ENCODE measurements at regions not wholly inside any gene's neighbourhood (a gene's known extent, or its start where the extent isn't known, plus 50 kb on each side); places are given as distances from the start of the nearest gene placed in this dataset.
"Not testable (repeated sequence)": the region's sequence is repeated elsewhere in the genome, so short reads cannot be mapped to it uniquely, and the experiment has no call there.

- in situ Hi-C loops (cut with HindIII; ENCODE audit: low pct_ligation_motif_present, low pct_unique_long_range_greater_than_20kb, low sequenced_read_pairs): no loop called here
- no peak for DNase-seq
Observed at GRCh38 chr4:175033162-175033561, 115.0 kb downstream of the ADAM29 start.

- DNase-seq: no peak
- in situ Hi-C loops (cut with HindIII; ENCODE audit: low pct_ligation_motif_present, low pct_unique_long_range_greater_than_20kb, low sequenced_read_pairs): no loop called here
Observed at GRCh38 chr4:175034007-175034406, 115.8 kb downstream of the ADAM29 start.

GRCh38 chr4:175034986-175035705 lies 117.0 kb downstream of the ADAM29 start:
- no peak for DNase-seq
- in situ Hi-C loops (cut with HindIII; ENCODE audit: low pct_ligation_motif_present, low pct_unique_long_range_greater_than_20kb, low sequenced_read_pairs): no loop called here

GRCh38 chr4:175035905-175036304 lies 117.7 kb downstream of the ADAM29 start:
- in situ Hi-C loops (cut with HindIII; ENCODE audit: low pct_ligation_motif_present, low pct_unique_long_range_greater_than_20kb, low sequenced_read_pairs): no loop called here
- DNase-seq: peak; percentile 36

- in situ Hi-C loops (cut with HindIII; ENCODE audit: low pct_ligation_motif_present, low pct_unique_long_range_greater_than_20kb, low sequenced_read_pairs): no loop called here
Observed at GRCh38 chr4:175048111-175048784, 130.1 kb downstream of the ADAM29 start.

GRCh38 chr4:175048906-175049305 lies 130.7 kb downstream of the ADAM29 start:
- in situ Hi-C loops (cut with HindIII; ENCODE audit: low pct_ligation_motif_present, low pct_unique_long_range_greater_than_20kb, low sequenced_read_pairs): no loop called here

More at GRCh38 chr4:175048111-175048784, 130.1 kb downstream of the ADAM29 start:
- DNase-seq: no peak

GRCh38 chr4:175051974-175052373 lies 133.8 kb downstream of the ADAM29 start:
- no peak for DNase-seq
- in situ Hi-C loops (cut with HindIII; ENCODE audit: low pct_ligation_motif_present, low pct_unique_long_range_greater_than_20kb, low sequenced_read_pairs): no loop called here

More at GRCh38 chr4:175048906-175049305, 130.7 kb downstream of the ADAM29 start:
- no peak for DNase-seq

- in situ Hi-C loops (cut with HindIII; ENCODE audit: low pct_ligation_motif_present, low pct_unique_long_range_greater_than_20kb, low sequenced_read_pairs): no loop called here
- no peak for DNase-seq
Observed at GRCh38 chr4:175054980-175055379, 136.8 kb downstream of the ADAM29 start.

- no peak for DNase-seq
- in situ Hi-C loops (cut with HindIII; ENCODE audit: low pct_ligation_motif_present, low pct_unique_long_range_greater_than_20kb, low sequenced_read_pairs): no loop called here
Observed at GRCh38 chr4:175062183-175062592, 144.0 kb downstream of the ADAM29 start.

GRCh38 chr4:175065228-175065627 lies 147.1 kb downstream of the ADAM29 start:
- in situ Hi-C loops (cut with HindIII; ENCODE audit: low pct_ligation_motif_present, low pct_unique_long_range_greater_than_20kb, low sequenced_read_pairs): no loop called here
- no peak for DNase-seq

GRCh38 chr4:175066923-175067627 lies 148.9 kb downstream of the ADAM29 start:
- in situ Hi-C loops (cut with HindIII; ENCODE audit: low pct_ligation_motif_present, low pct_unique_long_range_greater_than_20kb, low sequenced_read_pairs): no loop called here
- no peak for DNase-seq

- in situ Hi-C loops (cut with HindIII; ENCODE audit: low pct_ligation_motif_present, low pct_unique_long_range_greater_than_20kb, low sequenced_read_pairs): no loop called here
- DNase-seq: no peak
Observed at GRCh38 chr4:175068266-175068665, 150.1 kb downstream of the ADAM29 start.

- no peak for DNase-seq
- in situ Hi-C loops (cut with HindIII; ENCODE audit: low pct_ligation_motif_present, low pct_unique_long_range_greater_than_20kb, low sequenced_read_pairs): no loop called here
Observed at GRCh38 chr4:175070444-175070843, 152.3 kb downstream of the ADAM29 start.

GRCh38 chr4:175071123-175071522 lies 153.0 kb downstream of the ADAM29 start:
- in situ Hi-C loops (cut with HindIII; ENCODE audit: low pct_ligation_motif_present, low pct_unique_long_range_greater_than_20kb, low sequenced_read_pairs): no loop called here
- no peak for DNase-seq

GRCh38 chr4:175087145-175087544 lies 169.0 kb downstream of the ADAM29 start:
- DNase-seq: no peak
- in situ Hi-C loops (cut with HindIII; ENCODE audit: low pct_ligation_motif_present, low pct_unique_long_range_greater_than_20kb, low sequenced_read_pairs): no loop called here

GRCh38 chr4:175090116-175090515 lies 172.0 kb downstream of the ADAM29 start:
- no peak for DNase-seq
- in situ Hi-C loops (cut with HindIII; ENCODE audit: low pct_ligation_motif_present, low pct_unique_long_range_greater_than_20kb, low sequenced_read_pairs): no loop called here

- in situ Hi-C loops (cut with HindIII; ENCODE audit: low pct_ligation_motif_present, low pct_unique_long_range_greater_than_20kb, low sequenced_read_pairs): no loop called here
- DNase-seq: no peak
Observed at GRCh38 chr4:175091649-175092048, 173.5 kb downstream of the ADAM29 start.

GRCh38 chr4:175092114-175092513 lies 174.0 kb downstream of the ADAM29 start:
- in situ Hi-C loops (cut with HindIII; ENCODE audit: low pct_ligation_motif_present, low pct_unique_long_range_greater_than_20kb, low sequenced_read_pairs): no loop called here
- no peak for DNase-seq

GRCh38 chr4:175093055-175093454 lies 174.9 kb downstream of the ADAM29 start:
- DNase-seq; in situ Hi-C loops (cut with HindIII; ENCODE audit: low pct_ligation_motif_present, low pct_unique_long_range_greater_than_20kb, low sequenced_read_pairs): not testable (repeated sequence)

Measured in ACHN (cell line).